ENCODE measurements at regions not wholly inside any gene's neighbourhood (a gene's known extent, or its start where the extent isn't known, plus 50 kb on each side); places are given as distances from the start of the nearest gene placed in this dataset.

DNA sequence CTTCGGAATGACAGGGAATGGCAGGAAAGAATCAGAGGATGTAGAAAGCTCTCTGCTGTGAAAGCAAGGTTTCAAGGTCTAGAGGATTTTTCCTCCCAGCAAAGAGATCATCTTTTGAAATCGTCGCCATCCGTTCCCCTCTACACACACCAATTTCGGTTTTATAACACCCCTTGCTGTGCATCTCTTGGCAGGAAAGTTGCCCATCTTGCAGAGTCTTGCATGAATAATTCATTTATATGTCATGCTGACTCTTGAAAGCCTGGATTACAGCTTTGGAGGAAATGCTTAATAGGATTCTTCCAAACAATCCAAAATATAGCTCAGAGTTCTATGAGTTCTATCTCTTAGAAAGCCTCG, 262.7 kb downstream of the CHL1 start:
- no peak for DNase-seq

- DNase-seq, result no peak
Observed at GRCh38 chr3:461006-461405, 264.4 kb downstream of the CHL1 start.

GRCh38 chr3:462851-463250, 266.3 kb downstream of the CHL1 start:
- DNase-seq, result no peak

DNA sequence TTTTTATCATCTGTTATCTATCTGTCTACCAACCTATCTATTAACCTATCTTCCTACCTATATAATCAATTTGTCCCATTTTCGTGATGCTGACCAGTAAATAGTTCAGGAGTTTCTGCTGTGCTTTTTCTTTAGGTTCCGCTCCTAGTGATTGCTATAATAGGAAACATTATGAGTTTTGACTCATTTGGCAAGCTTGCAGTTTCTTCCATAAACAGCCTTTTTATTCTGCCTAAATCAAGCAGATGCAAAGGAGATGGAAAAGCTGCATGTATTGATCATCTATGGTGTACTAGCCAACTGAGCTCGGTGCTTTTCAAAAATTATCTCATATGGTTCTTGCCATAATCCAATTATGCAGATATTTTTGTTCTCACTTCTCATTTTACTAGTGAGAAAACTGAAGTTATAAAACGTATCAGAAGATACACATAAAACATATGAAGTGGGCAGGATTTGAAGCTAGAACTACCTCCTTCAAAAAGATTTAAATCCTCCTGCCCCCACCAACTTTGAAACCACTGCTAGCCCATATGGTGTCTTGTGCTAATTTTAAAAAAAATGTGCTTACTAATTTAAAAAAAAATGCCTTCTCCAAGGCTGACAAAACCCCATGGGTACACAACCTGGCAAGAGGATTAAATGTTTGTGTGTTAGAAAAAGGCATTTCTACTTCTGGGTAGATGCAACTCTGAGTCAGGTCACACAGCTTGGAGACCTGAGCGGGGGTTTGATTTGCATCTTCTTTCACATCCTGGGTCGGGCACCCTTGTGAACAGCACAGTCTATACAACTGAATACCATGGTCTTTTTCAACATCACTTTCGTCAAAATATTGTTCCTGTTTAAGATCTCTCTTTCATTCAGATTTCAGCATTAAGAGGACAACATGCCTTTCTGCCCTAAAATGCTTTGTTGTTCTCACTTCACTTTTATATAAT, 267.0 kb downstream of the CHL1 start:
- DNase-seq, result no peak

- DNase-seq, result no peak
Observed at GRCh38 chr3:464255-464654, 267.7 kb downstream of the CHL1 start.

- DNase-seq, result no peak
Observed at GRCh38 chr3:468172-468571, 271.6 kb downstream of the CHL1 start.

- no peak for DNase-seq
Observed at GRCh38 chr3:473033-473800, 276.7 kb downstream of the CHL1 start.

- DNase-seq, result no peak
Observed at GRCh38 chr3:474828-475227, 278.3 kb downstream of the CHL1 start.

DNA sequence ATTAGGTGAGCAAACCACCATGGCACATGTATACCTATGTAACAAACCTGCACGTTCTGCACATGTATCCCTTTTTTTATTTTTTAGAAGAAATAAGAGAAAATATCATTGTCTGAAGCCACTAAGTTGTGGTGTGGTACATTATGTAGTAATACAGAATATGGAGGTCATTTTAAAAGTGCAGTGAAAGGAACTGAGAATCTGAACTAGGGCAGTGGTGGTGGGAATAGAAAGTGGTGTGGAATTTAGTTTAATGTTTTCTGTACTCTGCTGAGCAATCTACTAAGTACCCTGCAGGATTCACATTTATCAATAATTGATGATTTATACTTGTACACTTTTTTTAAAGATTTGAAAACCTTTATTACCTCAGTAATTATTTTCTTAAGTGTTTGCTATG, 283.5 kb downstream of the CHL1 start:
- DNase-seq, result no peak

GRCh38 chr3:481111-481510, 284.5 kb downstream of the CHL1 start:
- no peak for DNase-seq

DNA sequence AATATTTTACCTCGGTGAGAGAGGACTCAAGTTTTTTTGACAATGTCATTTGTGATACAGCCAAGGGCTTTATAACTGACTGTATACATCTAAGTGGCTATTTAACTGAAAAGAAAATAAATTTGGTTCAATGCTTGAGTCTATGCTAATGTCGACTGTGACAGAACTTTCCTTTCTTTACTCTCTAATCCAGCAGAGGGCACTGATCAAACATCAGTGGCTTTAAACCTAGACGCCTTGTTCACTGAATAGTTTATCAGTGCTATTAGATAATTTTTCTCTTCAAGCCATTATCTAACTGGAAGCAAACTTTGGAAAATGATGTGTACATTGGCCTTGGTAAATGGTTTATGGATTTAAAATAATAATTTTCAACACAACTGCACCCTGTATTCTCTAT, 285.1 kb downstream of the CHL1 start:
- no peak for DNase-seq

DNA sequence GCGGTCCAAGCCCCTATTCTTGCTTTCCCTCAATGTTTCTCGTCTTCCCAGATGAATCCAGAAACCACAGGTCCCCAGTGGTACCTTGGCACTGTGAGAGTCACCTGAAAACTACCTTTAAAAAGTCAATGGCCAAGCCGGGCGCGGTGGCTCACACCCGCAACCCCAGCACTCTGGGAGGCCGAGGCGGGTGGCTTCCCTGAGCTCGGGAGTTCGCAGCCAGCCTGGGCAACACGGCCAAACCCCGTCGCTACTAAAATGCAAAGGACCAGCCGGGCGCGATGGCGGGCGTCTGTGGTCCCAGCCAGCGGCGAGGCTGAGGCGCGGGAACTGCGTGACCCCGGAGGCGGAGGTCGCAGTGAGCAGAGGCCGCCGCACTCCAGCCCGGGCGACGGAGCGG, 285.9 kb downstream of the CHL1 start:
- no peak for DNase-seq

DNA sequence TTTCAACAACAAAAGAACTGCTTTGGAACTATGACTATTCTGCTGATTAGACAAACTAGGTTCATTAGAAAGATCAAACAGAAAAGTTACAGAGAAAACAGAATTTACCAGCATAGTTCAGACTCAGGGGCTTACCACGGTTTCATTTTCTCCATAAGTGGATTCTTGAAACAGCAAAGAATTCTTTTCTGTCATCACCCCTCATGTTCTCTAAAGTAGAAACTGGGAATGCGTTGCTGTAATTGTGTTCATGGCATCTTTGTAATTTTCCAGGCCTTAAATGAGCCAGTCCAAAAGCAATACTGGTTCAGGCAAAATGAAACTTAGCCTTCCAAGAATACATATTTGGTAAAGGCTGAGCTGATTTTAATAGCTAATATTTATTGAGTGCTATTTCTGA, 287.8 kb downstream of the CHL1 start:
- no peak for DNase-seq

DNA sequence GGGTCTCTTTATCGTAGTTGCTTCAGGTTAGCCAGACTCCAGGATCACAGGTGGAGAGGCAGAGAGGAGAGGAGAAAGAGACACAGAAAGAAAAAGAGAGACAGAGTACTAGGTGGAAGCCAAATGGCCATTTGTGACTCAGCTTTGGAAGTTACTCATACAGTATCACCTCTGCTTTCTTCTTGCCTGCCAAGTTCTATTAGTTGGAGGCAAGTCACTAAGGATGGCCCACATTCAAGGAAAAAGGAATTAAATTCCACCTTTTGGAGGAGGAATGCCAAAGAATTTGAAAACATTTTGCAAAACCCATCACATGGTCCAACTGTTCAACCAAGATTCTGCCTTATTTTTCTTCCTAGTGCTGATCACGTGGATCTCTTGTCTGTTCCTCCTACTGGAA, 291.1 kb downstream of the CHL1 start:
- no peak for DNase-seq

GRCh38 chr3:492586-493316, 296.2 kb downstream of the CHL1 start:
- DNase-seq, result no peak

- no peak for DNase-seq
Observed at GRCh38 chr3:494190-494589, 297.6 kb downstream of the CHL1 start.

GRCh38 chr3:498487-498886, 301.9 kb downstream of the CHL1 start:
- DNase-seq, result no peak

DNA sequence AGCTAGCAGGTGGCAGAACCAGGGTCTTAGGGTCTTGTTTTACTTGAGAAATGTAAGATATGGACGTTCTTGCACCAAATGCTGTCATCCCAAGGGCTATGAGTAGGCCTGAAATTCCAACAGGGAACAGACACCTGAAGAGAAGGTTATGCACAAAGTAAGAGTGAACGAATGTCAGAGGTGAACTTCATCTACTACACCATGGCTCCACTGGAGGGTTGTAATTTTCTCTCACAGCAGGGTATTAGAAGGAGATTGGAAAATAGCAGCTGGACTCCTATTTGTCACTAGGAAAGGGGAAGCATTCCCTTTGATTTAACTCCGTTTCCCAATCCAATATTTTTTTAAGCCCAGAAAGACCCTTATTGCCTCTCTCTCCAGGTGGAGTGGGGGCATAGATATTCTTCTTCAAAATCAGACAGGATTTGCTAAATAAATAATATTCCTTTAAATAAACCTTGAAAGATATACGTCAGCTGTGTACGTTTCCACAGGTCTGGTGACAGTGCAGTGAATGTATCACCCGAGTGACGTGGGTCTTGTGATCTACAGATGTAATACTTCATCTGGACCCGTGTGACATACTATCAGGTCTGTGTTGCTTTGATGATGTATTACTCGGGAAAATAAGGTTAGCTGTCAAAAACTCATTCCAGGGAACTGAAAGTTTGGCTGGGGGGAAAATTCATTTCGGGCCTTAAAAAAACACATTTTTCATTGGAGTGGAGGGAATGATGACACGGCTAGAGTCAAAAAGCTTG, 302.6 kb downstream of the CHL1 start:
- DNase-seq, result no peak

DNA sequence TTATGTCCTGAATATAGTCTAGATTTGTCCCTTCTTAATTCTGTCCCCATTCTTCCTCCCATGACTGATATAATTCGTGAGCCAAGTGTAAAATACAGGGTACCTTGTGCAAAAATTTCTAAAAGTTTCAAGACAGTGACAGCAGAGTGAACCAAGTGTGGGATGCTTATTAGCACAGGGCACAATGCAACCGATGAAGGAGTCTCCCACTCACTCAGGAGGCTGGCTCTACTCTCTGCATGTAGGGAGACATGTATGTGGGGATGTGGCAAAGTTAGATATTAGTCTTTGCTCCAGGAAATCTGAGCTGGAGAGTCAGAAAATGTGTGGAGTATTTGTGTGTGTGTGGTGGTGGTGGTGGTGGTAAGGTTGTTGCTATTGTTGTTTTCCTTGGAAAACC, 305.9 kb downstream of the CHL1 start:
- DNase-seq, result no peak

- no peak for DNase-seq
Observed at GRCh38 chr3:513301-513700, 316.7 kb downstream of the CHL1 start.

- DNase-seq, result no peak
Observed at GRCh38 chr3:514192-514591, 317.6 kb downstream of the CHL1 start.

GRCh38 chr3:519026-519425, 322.5 kb downstream of the CHL1 start:
- no peak for DNase-seq

DNA sequence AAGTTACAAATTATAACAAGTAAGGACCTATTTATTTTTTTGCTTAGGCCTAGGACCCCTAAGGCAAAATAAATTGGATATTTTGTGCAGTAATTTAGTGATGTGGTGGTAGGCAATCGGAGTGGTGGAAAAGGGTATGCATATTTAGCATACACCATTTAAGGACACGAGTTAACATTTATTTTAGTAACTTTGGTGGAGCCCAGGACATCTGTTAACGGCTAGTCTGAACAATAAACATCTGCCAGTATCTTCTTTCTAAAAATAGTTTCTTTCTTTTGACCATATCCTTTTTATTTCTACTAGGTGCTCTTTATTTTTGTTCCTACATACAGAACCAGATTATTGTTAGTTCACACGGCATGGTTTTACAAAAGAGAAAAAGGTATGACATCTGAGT, 326.3 kb downstream of the CHL1 start:
- DNase-seq, result no peak
